Fibroblast of pulmonary artery (primary cell): ENCODE measurements at regions not wholly inside any gene's neighbourhood (a gene's known extent, or its start where the extent isn't known, plus 50 kb on each side); places are given as distances from the start of the nearest gene placed in this dataset.
"Not testable (repeated sequence)": the region's sequence is repeated elsewhere in the genome, so short reads cannot be mapped to it uniquely, and the experiment has no call there.

Experiments used
- DNase-seq: peaks from one replicate; pipeline ENCODE4 v3.0.0-alpha.2; 2010; ENCODE audit warnings: low read depth
- H3K4me3 ChIP-seq: replicated peaks from 2 replicates; pipeline ENCODE4 v1.5.1; 2011; ENCODE audit warnings: low read depth, mild to moderate bottlenecking, control low read depth, low read length, moderate library complexity
- TF ChIP-seq, protein P1 (sequence below): IDR thresholded peaks from 2 replicates; pipeline ENCODE4 v1.5.1; 2011; ENCODE audit warnings: mild to moderate bottlenecking, control low read depth, low read length, inconsistent platforms; ENCODE audit errors: missing control alignments

DNA sequence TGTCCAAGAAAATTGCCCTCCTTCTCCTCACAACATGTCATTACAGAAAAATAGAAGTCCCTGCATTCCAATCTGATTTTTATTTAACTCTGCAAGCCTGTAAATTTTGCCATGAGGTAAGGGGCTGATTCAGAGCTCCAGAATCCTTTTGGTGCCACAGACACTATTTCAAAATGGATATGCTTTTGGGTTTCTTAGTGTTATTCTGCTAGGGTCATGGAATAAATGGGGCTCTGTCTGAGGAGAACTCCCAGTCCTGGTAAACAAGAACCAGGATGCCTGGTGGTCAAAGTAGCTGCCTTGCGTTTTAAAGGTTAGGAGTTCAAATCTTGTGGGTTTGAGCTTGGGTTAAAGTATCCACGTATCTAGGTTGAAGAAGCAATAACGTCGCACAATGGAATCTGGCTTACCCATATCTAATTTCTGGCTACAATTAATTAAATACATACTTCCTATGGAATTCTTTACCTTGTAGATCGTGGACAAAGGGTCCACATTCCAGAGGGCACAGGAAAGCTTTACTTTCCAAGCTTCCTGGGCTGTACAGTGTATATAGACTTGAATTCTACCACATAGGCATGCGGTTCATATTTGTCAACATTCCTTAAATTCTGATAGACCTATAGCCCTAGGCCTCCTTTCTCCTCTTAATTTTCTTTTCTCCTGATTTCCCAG lies 98.0 kb upstream of the CDC42BPA start:
- TF ChIP-seq, protein P1, sequence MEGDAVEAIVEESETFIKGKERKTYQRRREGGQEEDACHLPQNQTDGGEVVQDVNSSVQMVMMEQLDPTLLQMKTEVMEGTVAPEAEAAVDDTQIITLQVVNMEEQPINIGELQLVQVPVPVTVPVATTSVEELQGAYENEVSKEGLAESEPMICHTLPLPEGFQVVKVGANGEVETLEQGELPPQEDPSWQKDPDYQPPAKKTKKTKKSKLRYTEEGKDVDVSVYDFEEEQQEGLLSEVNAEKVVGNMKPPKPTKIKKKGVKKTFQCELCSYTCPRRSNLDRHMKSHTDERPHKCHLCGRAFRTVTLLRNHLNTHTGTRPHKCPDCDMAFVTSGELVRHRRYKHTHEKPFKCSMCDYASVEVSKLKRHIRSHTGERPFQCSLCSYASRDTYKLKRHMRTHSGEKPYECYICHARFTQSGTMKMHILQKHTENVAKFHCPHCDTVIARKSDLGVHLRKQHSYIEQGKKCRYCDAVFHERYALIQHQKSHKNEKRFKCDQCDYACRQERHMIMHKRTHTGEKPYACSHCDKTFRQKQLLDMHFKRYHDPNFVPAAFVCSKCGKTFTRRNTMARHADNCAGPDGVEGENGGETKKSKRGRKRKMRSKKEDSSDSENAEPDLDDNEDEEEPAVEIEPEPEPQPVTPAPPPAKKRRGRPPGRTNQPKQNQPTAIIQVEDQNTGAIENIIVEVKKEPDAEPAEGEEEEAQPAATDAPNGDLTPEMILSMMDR: no peak
- no peak for DNase-seq
- no peak overlapping the region for H3K4me3 ChIP-seq

DNA sequence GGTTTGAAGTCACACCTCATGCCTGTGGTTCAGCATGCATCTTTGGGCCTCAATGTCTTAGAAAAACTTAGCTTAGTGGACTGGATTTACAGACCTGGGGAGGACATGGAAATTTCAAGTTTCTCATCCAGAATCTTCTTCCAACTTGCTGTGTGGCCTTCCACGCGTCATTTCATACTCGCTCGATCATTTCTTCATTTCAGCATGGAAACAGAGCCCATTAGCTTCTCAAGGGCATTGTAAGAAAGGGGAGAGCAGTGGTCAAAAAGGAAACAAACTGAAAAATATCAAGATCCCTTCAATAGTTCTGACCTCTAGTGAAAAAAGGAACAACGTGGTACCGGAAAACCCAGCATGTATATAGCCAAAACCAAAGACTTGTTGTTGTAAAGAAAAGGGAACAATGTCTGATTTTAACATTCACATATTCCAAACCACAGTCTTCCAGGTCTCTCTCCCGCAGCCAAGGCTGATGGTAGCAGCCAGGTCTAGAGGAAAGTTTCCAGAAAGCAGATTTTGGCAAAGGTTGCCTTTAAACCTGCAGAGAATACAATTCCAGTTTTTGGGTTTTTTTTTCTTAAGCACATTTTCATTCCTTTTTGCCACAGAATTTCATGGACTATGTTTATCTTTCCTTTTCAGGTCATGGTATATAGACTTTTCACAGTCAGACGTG lies 97.0 kb upstream of the CDC42BPA start:
- H3K4me3 ChIP-seq: no peak overlapping the region
- no peak for DNase-seq
- TF ChIP-seq, protein P1: no peak

DNA sequence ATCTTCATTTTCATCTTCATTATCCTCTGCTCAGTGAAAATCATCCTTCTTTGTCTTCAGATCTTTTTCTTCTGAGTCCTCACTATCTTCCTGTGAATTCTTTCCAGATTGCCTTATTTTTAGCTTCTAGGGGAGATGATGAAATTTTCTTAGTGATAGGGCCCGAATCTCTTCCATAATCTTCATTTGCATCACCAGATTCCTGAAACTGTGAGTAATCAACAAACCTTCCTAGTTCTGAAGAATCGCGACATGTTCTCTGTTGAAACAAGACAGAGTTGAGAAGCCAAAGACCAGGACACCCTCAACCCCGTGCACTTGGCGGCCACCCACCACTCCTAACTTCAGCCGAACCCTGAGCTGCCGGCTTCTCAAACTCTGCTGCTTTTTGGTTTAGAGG lies 92.8 kb upstream of the CDC42BPA start:
- H3K4me3 ChIP-seq: no peak overlapping the region
- DNase-seq: peak; percentile 51
- TF ChIP-seq, protein P1: no peak

DNA sequence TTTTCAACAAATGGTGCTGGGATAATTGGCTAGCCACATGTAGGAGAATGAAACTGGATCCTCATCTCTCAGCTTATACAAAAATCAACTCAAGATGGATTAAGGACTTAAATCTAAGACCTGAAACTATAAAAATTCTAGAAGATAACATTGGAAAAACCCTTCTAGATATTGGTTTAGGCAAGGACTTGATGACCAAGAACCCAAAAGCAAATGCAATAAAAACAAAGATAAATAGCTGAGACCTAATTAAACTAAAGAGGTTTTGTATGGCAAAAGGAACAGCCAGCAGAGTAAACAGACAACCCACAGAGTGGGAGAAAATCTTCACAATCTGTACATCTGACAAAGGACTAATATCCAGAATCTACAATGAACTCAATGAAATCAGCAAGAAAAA lies 88.0 kb upstream of the CDC42BPA start:
- not testable (repeated sequence) for H3K4me3 ChIP-seq, DNase-seq

DNA sequence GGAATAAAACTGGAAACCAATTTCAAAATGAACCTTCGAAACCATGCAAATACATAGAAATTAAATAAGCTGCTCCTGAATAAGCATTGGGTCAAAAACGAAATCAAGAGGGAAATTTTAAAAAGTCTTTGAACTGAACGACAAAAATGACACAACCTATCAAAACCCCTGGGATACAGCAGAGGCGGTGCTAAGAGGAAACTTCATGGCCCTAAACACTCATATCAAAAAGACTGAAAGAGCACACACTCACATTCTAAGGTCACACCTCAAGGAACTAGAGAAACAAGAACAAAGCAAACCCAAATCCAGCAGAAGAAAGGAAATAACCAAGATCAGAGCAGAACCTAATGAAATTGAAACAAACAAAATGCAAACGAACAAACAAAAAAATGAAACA lies 85.2 kb upstream of the CDC42BPA start:
- DNase-seq: no peak
- no peak overlapping the region for H3K4me3 ChIP-seq
- TF ChIP-seq, protein P1: no peak

DNA sequence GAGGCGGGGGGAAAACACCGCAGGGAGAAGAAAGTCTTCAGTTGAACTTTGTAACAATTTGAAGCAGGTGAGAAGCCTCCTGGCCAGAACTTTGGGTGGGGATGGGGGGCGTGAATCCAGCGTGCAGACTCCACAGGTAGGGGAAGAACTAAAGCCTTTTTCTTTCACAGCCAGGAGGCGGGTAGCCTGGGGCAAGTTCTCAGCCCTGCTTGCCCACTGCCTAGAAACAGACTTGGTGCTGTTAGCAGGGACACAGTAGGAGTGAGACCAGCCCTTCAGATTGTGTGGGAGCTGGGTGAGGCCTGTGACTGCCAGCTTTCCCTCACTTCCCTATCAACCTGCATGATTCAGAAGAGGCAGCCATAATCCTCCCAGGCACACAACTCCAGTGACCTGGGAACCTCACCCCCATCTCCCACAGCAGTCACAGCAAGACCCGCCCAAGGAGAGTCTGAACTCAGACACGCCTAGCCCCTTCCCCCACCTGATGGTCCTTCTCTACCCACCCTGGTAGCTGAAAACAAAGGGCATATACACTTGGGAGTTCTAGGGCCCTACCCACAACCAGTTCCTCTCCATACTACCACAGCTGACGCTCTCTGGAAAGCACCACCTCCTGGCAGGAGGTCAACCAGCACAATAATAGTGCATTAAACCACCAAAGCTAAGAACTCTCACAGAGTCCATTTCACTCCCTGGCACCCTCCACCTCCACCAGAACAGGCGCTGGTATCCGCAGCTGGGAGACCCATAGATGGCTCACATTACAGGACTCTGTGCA lies 83.5 kb upstream of the CDC42BPA start:
- H3K4me3 ChIP-seq: no peak overlapping the region
- TF ChIP-seq, protein P1: no peak
- no peak for DNase-seq

DNA sequence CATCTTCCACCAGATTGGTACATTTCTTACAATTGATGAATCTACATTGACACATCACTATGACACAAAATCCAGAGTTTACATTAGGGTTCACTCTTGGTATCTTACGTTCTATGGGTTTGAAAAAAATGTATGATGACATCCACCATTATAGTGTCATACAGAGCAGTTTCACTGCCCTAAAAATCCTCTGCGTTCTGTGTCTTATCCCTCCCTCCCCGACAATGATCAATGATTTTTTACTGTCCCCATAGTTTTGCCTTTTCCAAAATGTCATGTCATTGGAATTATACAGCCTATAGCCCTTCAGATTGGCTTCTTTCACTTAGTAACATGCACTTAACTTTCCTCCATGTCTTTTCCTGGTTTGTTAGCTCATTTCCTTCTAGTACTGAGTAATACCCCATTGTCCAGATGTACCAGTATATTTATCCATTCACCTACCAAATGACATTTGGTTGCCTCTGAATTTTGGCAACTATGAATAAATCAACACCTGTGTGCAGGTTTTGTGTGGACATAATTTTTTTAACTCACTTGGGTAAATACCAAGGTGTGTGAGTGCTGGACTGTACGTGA lies 80.9 kb upstream of the CDC42BPA start:
- no peak overlapping the region for H3K4me3 ChIP-seq
- TF ChIP-seq, protein P1: no peak
- no peak for DNase-seq
